ENCODE measurements at regions not wholly inside any gene's neighbourhood (a gene's known extent, or its start where the extent isn't known, plus 50 kb on each side); places are given as distances from the start of the nearest gene placed in this dataset.

- TF ChIP-seq, protein P1, sequence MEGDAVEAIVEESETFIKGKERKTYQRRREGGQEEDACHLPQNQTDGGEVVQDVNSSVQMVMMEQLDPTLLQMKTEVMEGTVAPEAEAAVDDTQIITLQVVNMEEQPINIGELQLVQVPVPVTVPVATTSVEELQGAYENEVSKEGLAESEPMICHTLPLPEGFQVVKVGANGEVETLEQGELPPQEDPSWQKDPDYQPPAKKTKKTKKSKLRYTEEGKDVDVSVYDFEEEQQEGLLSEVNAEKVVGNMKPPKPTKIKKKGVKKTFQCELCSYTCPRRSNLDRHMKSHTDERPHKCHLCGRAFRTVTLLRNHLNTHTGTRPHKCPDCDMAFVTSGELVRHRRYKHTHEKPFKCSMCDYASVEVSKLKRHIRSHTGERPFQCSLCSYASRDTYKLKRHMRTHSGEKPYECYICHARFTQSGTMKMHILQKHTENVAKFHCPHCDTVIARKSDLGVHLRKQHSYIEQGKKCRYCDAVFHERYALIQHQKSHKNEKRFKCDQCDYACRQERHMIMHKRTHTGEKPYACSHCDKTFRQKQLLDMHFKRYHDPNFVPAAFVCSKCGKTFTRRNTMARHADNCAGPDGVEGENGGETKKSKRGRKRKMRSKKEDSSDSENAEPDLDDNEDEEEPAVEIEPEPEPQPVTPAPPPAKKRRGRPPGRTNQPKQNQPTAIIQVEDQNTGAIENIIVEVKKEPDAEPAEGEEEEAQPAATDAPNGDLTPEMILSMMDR (IDR thresholded peaks at IDR 0.05) = no peak
- no peaks in the 10 kb centered on the region for H4K20me1 ChIP-seq (ENCODE audit: insufficient read depth, low read length)
- no CpG with 5 or more reads among the region's 4 CpGs for WGBS (ENCODE audit: insufficient coverage)
These were observed 195.4 kb upstream of the GHITM start for GRCh38 chr10:83943920-83944319.

GRCh38 chr10:83945982-83946718 lies 193.2 kb upstream of the GHITM start:
- Histone ChIP-seq H3K36me3 (replicated peaks in 1 of 2; ENCODE audit: control insufficient read depth in 1 of 2, insufficient read depth in 2 of 2, low read length in 2 of 2) (no peaks in the 10 kb centered on the region), H3K4me1 (ENCODE audit: control insufficient read depth in 1 of 2, insufficient read depth in 2 of 2, low read length in 2 of 2) (peaks cover 0 to 4% of the 10 kb centered on the region in 2 donors), H3K79me2 (ENCODE audit: insufficient read depth, low read length) (no peaks in the 10 kb centered on the region), H4K20me1 (ENCODE audit: insufficient read depth, low read length) (no peaks in the 10 kb centered on the region), H3K4me3 (replicated peaks in 1 of 3; ENCODE audit: low read depth in 2 of 3, low read length in 3 of 3) (no peak overlapping the region), H3K9me3 (replicated peaks in 1 of 2; ENCODE audit: control insufficient read depth in 1 of 2, insufficient read depth in 1 of 2, low read length in 2 of 2) (no peaks in the 10 kb centered on the region), H3K27me3 (ENCODE audit: control insufficient read depth in 2 of 2, insufficient read depth in 2 of 2, low read length in 2 of 2) (no peaks in the 10 kb centered on the region), H3K9ac (ENCODE audit: insufficient read depth, low read length, poor library complexity, severe bottlenecking) (no peak overlapping the region), H3K27ac (ENCODE audit: low read depth in 1 of 2, low read length in 2 of 2) (no peak overlapping the region), H2AFZ (ENCODE audit: insufficient read depth, low read depth, low read length, poor library complexity, severe bottlenecking) (no peak overlapping the region), H3K4me2 (replicated peaks; ENCODE audit: extremely low read depth, low read length, poor library complexity, severe bottlenecking) (no peak overlapping the region)
- Mint-ChIP-seq H3K27me3 (ENCODE audit: low read depth in 3 of 3) (peaks cover 1 to 2% (median 2%) of the 10 kb centered on the region in 3 donors), H3K27ac (no peak overlapping the region), H3K36me3 (no peaks in the 10 kb centered on the region), H3K4me3 (no peak overlapping the region), H3K4me1 (no peaks in the 10 kb centered on the region), H3K9me3 (peaks cover 0 to 5% (median 0%) of the 10 kb centered on the region in 7 donors)
- DNase-seq = no peak
- WGBS (ENCODE audit: insufficient coverage) = 90% methylated on average over 13 of the region's 17 CpGs
- intact Hi-C loops (cut with micrococcal nuclease) = no loop called here
- TF ChIP-seq, protein P1 (IDR thresholded peaks at IDR 0.05) = no peak

More at GRCh38 chr10:83943920-83944319, 195.4 kb upstream of the GHITM start:
- no peaks in the 10 kb centered on the region for H3K4me1 Mint-ChIP-seq
- H3K27ac Mint-ChIP-seq = no peak overlapping the region
- Histone ChIP-seq H3K4me2 (replicated peaks; ENCODE audit: extremely low read depth, low read length, poor library complexity, severe bottlenecking) (no peak overlapping the region), H3K27me3 (ENCODE audit: control insufficient read depth in 2 of 2, insufficient read depth in 2 of 2, low read length in 2 of 2) (no peaks in the 10 kb centered on the region), H3K36me3 (replicated peaks in 1 of 2; ENCODE audit: control insufficient read depth in 1 of 2, insufficient read depth in 2 of 2, low read length in 2 of 2) (no peaks in the 10 kb centered on the region), H3K4me3 (replicated peaks in 1 of 3; ENCODE audit: low read depth in 2 of 3, low read length in 3 of 3) (no peak overlapping the region), H3K9me3 (replicated peaks in 1 of 2; ENCODE audit: control insufficient read depth in 1 of 2, insufficient read depth in 1 of 2, low read length in 2 of 2) (no peaks in the 10 kb centered on the region), H3K79me2 (ENCODE audit: insufficient read depth, low read length) (no peaks in the 10 kb centered on the region), H3K9ac (ENCODE audit: insufficient read depth, low read length, poor library complexity, severe bottlenecking) (no peak overlapping the region), H2AFZ (ENCODE audit: insufficient read depth, low read depth, low read length, poor library complexity, severe bottlenecking) (no peak overlapping the region), H3K4me1 (ENCODE audit: control insufficient read depth in 1 of 2, insufficient read depth in 2 of 2, low read length in 2 of 2) (peaks cover 0 to 4% of the 10 kb centered on the region in 2 donors), H3K27ac (ENCODE audit: low read depth in 1 of 2, low read length in 2 of 2) (no peak overlapping the region)
- peaks cover under 1 to 4% (median 2%) of the 10 kb centered on the region in 3 donors for H3K27me3 Mint-ChIP-seq (ENCODE audit: low read depth in 3 of 3)
- peaks cover 0 to 5% (median 0%) of the 10 kb centered on the region in 7 donors for H3K9me3 Mint-ChIP-seq
- H3K4me3 Mint-ChIP-seq = no peak overlapping the region
- intact Hi-C loops (cut with micrococcal nuclease) = no loop called here
- H3K36me3 Mint-ChIP-seq = no peaks in the 10 kb centered on the region
- no peak for DNase-seq

Measured in CD14-positive monocyte (primary cell).